Testis (tissue), 2 donors: ENCODE measurements at regions not wholly inside any gene's neighbourhood (a gene's known extent, or its start where the extent isn't known, plus 50 kb on each side); places are given as distances from the start of the nearest gene placed in this dataset.

Source experiments
- POLR2A ChIP-seq: fragments of 450-650 bp; IDR thresholded peaks from one replicate; pipeline ENCODE4 v1.6.1; 2017; ENCODE audit warnings: antibody characterized with exemption, mild to moderate bottlenecking, moderate library complexity
- TF ChIP-seq, protein P1 (sequence below), 3 experiments: fragments of 450-650 bp in 2 of 3; fragments of 200-600 bp in 1 of 3; sonication (generic) in 1 of 3; IDR thresholded peaks; one replicate each; pipeline ENCODE4 v1.5.1; 2016 to 2019; ENCODE audit warnings: antibody characterized with exemption in 3 of 3, mild to moderate bottlenecking in 2 of 3, moderate library complexity in 1 of 3

DNA sequence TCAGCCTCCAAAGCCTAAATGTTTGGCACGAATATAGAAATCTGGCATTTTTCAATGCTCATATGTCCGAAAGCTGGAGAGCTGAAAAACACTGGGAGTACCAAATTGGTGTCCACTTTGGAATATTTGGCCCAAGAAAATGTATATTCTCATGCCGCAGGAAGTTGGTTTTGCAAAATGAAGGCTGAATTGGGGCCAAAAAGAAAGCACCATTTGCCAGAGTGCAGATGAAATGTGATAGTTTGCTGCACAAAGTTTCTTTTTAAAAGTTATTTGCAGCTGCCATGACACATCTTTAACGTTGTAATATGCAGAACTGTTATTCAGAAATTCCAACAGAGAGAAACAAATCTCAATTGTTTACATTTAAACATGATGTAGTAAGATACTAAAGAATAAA, 124.2 kb upstream of the LYPLAL1 start:
- TF ChIP-seq, protein P1, sequence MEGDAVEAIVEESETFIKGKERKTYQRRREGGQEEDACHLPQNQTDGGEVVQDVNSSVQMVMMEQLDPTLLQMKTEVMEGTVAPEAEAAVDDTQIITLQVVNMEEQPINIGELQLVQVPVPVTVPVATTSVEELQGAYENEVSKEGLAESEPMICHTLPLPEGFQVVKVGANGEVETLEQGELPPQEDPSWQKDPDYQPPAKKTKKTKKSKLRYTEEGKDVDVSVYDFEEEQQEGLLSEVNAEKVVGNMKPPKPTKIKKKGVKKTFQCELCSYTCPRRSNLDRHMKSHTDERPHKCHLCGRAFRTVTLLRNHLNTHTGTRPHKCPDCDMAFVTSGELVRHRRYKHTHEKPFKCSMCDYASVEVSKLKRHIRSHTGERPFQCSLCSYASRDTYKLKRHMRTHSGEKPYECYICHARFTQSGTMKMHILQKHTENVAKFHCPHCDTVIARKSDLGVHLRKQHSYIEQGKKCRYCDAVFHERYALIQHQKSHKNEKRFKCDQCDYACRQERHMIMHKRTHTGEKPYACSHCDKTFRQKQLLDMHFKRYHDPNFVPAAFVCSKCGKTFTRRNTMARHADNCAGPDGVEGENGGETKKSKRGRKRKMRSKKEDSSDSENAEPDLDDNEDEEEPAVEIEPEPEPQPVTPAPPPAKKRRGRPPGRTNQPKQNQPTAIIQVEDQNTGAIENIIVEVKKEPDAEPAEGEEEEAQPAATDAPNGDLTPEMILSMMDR (IDR thresholded peaks at IDR 0.05): no peak
- no peak for TF ChIP-seq POLR2A
